IPS-18a (cell line): ENCODE measurements at regions not wholly inside any gene's neighbourhood (a gene's known extent, or its start where the extent isn't known, plus 50 kb on each side); places are given as distances from the start of the nearest gene placed in this dataset.
"Not testable (repeated sequence)": the region's sequence is repeated elsewhere in the genome, so short reads cannot be mapped to it uniquely, and the experiment has no call there.

ENCODE experiments used
- H3K27ac ChIP-seq: one replicate; pipeline ENCODE4 v1.5.1; 2013; ENCODE audit warnings: low read length
- H3K27me3 ChIP-seq: one replicate; pipeline ENCODE4 v1.6.1; 2013; ENCODE audit warnings: mild to moderate bottlenecking, low read length; ENCODE audit not compliant: control insufficient read depth, insufficient read depth
- H3K36me3 ChIP-seq: one replicate; pipeline ENCODE4 v1.6.1; 2013; ENCODE audit warnings: low read depth, low read length; ENCODE audit not compliant: control insufficient read depth
- H3K4me1 ChIP-seq: one replicate; pipeline ENCODE4 v1.6.1; 2013; ENCODE audit warnings: low read depth, low read length; ENCODE audit not compliant: control insufficient read depth
- H3K4me3 ChIP-seq: one replicate; pipeline ENCODE4 v1.5.1; 2013; ENCODE audit warnings: low read length
- H3K9ac ChIP-seq: one replicate; pipeline ENCODE4 v1.6.1; 2013; ENCODE audit warnings: mild to moderate bottlenecking, low read length, moderate library complexity
- H3K9me3 ChIP-seq: one replicate; pipeline ENCODE4 v1.6.1; 2013; ENCODE audit warnings: low read depth, low read length; ENCODE audit not compliant: control insufficient read depth

DNA sequence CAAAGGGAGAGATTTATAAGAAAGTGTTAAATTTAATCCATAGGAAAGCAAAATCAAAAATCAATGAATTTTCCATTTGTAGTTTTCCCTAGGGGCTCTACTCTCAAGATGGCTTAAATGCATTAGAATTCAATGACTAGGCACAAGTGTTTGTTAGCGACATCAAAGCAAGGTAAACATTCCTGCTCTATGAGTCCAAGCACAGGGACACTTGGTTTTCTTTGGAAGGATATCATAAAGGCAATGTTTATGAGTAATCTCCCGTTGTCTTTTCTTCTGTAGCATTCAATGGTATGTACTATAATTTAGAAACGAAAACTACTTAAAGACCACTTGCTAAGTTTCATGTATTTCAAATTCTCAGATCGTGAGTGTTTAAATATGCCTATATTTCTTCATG is 54.8 kb upstream of the ZNF717 start:
- not testable (repeated sequence) for H3K36me3 ChIP-seq, H3K4me3 ChIP-seq, H3K27ac ChIP-seq, H3K9me3 ChIP-seq, H3K4me1 ChIP-seq, H3K27me3 ChIP-seq, H3K9ac ChIP-seq

DNA sequence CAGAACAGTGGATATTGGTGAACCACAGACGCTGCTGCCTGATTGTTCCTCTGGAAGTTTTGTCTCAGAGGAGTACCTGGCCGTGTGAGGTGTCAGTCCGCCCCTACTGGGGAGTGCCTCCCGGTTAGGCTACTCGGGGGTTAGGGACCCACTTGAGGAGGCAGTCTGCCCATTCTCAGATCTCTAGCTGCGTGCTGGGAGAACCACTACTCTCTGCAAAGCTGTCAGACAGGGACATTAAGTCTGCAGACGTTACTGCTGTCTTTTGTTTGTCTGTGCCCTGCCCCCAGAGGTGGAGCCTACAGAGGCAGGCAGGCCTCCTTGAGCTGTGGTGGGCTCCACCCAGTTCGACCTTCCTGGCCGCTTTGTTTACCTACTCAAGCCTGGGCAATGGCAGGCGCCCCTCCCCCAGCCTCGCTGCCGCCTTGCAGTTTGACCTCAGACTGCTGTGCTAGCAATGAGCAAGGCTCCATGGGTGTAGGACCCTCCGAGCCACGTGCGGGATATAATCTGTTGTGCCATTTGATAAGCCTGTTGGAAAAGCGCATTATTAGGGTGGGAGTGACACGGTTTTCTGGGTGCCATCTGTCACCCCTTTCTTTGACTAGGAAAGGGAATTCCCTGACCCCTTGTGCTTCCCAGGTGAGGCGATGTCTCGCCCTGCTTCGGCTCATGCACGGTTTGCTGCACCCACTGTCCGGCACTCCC is 65.1 kb upstream of the ZNF717 start:
- H3K4me1 ChIP-seq, H3K9ac ChIP-seq, H3K36me3 ChIP-seq, H3K27me3 ChIP-seq, H3K4me3 ChIP-seq, H3K27ac ChIP-seq, H3K9me3 ChIP-seq: not testable (repeated sequence)

DNA sequence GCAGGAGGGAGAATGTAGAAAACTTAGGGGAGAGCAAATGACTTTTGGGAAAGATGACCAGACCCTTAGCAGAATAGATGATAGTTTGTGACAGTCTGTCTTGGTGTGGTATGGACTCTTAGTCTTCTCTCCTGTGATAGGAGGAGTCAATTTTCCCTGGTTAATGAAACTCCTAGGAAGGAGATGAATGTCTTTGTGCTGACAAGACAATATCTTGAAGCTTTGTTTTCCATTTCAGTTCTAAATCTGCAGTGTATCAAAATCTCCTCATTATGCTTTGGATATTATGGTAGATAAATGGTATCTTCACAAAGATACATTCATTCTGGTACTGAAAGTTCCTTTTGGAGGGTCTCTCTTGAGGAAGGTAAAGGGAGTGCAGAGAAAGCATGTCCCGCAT is 77.8 kb upstream of the ZNF717 start:
- Histone ChIP-seq H3K27me3 (no peaks in the 10 kb centered on the region), H3K4me3 (no peak overlapping the region), H3K9me3 (no peaks in the 10 kb centered on the region), H3K27ac (no peak overlapping the region), H3K36me3 (no peaks in the 10 kb centered on the region), H3K9ac (no peak overlapping the region), H3K4me1 (no peaks in the 10 kb centered on the region)

DNA sequence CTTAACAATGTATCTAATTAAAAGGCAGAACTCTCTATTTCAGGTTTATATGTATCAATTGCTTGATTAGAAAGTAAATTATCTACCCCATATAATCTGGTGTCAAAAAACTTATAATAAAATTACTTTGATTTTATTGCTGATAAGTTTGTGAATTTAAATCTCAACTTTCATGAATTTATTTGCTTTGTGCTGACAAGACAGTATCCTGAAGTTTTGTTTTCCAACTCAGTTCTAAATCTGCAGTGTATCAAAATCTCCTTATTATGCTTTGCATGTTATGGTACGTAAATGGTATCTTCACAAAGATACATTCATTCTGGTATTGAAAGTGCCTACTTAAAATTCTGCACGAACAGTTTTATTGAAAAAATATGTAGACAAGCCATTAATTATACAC is 78.5 kb upstream of the ZNF717 start:
- Histone ChIP-seq H3K9ac (no peak overlapping the region), H3K27me3 (no peaks in the 10 kb centered on the region), H3K27ac (no peak overlapping the region), H3K4me1 (no peaks in the 10 kb centered on the region), H3K36me3 (no peaks in the 10 kb centered on the region), H3K9me3 (no peaks in the 10 kb centered on the region), H3K4me3 (no peak overlapping the region)

DNA sequence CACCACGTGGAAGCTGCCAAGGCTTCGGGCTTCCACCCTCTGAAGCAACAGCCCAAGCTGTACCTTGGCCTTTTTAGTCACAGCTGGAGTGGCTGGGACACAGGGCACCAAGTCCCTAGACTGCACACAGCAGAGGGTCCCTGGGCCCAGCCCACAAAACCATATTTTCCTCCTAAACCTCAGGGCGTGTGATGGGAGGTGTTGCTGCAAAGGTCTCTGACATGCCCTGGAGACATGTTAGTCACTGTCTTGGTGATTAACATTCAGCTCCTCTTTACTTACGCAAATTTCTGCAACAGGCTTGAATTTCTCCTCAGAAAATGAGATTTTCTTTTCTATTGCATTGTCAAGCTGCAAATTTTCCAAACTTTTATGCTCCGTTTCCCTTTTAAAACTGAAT is 98.4 kb upstream of the ZNF717 start:
- not testable (repeated sequence) for H3K9ac ChIP-seq, H3K36me3 ChIP-seq, H3K27ac ChIP-seq, H3K4me3 ChIP-seq, H3K9me3 ChIP-seq, H3K27me3 ChIP-seq, H3K4me1 ChIP-seq

DNA sequence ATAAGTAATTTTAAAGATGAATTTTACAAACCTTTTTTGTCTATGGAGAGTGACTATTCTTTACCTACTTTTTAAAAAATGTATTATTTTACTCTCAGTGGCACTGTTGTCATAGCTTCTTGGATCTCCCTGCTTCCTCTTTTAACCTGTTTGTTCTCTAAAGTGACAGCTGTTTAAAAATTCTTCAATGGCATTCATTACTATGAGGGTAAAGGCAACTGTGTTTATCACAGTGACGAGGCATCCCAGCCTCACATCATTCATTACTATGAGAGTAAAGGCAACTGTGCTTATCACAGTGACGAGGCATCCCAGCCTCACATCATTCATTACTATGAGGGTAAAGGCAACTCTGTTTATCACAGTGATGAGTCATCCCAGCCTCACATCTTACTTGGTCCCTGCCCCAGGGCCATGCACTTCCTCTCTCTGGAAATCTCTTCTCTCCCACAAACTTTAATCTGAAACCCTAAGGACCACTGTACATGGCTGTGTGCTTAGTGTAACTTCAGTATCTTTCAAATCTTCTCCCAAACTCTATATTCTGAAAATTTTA is 101.7 kb upstream of the ZNF717 start:
- Histone ChIP-seq H3K27ac (no peak overlapping the region), H3K27me3 (no peaks in the 10 kb centered on the region), H3K4me1 (no peaks in the 10 kb centered on the region), H3K9me3 (no peaks in the 10 kb centered on the region), H3K9ac (no peak overlapping the region), H3K4me3 (no peak overlapping the region), H3K36me3 (no peaks in the 10 kb centered on the region)

DNA sequence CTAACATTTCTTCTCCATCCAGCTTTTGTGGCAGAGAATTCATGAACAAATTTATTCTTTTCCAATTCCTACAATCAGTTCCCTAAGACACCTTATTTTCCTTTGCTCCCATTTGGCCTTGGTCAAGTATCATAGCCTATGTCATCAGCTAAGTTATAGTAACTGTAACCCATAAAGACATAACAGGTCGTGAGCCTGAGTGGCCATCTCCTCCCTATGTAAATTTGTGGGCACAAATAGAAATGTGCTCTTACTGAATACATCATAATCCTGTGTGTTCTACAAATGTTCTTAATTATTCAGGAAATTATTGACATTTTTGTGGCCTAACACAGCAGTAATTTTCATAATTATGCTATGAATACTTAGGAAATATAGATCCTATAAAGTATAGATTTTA is 108.9 kb upstream of the ZNF717 start:
- H3K9me3 ChIP-seq: no peaks in the 10 kb centered on the region
- no peaks in the 10 kb centered on the region for H3K27me3 ChIP-seq
- H3K4me3 ChIP-seq: no peak overlapping the region
- no peak overlapping the region for H3K9ac ChIP-seq
- no peaks in the 10 kb centered on the region for H3K4me1 ChIP-seq
- H3K36me3 ChIP-seq: no peaks in the 10 kb centered on the region
- H3K27ac ChIP-seq: no peak overlapping the region

DNA sequence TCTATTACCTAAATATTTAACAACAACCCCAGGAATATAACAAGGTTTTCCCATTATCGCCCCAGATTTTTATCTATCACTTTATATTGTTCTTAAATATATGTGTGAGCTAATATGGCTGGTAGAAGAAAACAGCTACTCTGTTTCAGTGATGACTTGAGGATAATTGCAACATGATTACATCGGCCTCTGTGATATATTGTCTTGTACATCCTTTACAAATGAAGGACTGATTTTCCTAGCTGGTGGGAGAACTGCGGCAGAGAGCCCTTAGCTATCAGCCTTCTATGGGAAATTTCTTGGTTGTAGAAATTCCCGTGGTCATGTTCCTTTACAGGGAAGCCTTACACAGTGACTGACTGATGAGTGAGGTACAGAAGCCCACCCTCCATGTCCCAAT is 110.9 kb upstream of the ZNF717 start:
- Histone ChIP-seq H3K36me3 (no peaks in the 10 kb centered on the region), H3K27ac (no peak overlapping the region), H3K4me3 (no peak overlapping the region), H3K4me1 (no peaks in the 10 kb centered on the region), H3K27me3 (no peaks in the 10 kb centered on the region), H3K9ac (no peak overlapping the region), H3K9me3 (no peaks in the 10 kb centered on the region)

DNA sequence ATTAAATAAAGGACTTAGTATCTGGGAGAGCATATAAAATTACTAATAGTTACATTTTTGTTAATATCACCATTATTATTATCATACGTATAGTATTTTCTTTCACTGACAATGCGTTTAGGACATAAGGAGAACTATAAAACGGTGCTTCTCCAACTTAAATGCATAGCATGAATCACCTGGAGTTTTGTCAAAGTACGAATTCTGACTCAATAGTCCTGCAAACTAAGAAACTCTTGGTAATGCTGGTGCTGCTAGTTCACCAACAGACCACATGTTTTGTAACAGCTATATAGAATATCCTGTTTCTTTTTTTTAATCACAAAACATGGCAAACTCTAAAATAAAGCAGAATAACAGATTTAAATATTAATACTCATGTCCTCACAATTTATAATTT is 116.1 kb upstream of the ZNF717 start:
- not testable (repeated sequence) for H3K4me1 ChIP-seq, H3K36me3 ChIP-seq, H3K4me3 ChIP-seq, H3K9ac ChIP-seq, H3K27ac ChIP-seq, H3K9me3 ChIP-seq
- H3K27me3 ChIP-seq: peaks cover 12% of the 10 kb centered on the region

DNA sequence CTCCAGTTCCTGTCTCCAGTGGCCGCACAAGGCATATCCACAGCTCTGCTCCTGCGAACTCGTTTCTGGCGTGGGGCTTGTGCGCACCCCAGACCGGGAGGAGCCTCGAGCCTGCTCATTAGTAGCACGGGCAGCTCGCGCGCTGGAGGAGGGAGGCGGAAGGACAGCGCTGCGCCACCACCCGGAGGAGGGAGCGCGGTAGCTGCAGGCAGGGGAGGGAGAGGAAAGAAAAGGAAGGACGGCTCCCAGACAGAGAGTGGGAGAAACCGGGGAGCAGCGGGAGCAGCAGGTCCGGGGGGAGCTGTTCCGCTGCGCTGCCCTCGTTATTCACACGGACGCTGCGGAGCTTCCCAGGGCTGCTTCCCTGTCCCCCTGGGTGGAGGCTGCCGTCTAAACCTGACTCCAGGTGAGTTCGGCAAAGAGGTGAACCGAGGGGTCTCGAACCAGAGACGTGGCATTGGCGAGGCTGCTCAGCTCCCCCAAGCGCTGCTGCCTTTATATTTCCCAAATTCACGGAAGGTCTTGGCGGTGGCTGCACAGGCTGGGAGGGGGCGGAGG is 121.3 kb upstream of the ZNF717 start:
- H3K27ac ChIP-seq: no peak overlapping the region
- H3K36me3 ChIP-seq: no peaks in the 10 kb centered on the region
- H3K27me3 ChIP-seq: peaks cover 23% of the 10 kb centered on the region
- H3K9me3 ChIP-seq: no peaks in the 10 kb centered on the region
- peak overlapping the region; percentile 26 for H3K9ac ChIP-seq
- H3K4me1 ChIP-seq: peaks cover 8% of the 10 kb centered on the region
- peak overlapping the region; percentile 71 for H3K4me3 ChIP-seq

DNA sequence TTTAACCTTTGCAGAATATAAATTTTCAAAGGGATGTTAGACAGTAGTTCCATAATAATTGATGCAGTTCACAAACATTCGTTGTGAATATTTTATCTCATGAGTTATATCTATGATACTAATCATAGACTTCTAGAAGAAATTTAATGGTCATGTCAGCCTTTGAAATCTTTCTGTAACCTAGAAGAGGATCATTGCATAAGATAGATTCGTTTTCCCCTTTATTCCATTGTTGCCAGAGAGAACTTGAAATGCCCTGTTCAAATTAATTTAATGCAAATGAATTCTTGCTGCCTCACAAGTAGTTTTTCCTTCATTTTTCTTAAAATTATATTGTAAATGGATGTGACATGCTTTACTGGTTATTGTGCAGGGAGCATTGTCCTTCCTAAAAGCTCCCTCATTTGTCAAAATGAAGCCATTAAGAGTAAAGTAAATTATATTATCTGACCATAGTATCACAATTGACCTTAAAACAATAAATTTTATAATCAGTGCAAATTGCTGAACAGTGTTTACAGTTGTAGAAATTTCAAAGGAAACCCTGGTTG is 128.5 kb upstream of the ZNF717 start:
- H3K4me1 ChIP-seq: no peaks in the 10 kb centered on the region
- no peak overlapping the region for H3K9ac ChIP-seq
- H3K27me3 ChIP-seq: no peaks in the 10 kb centered on the region
- no peaks in the 10 kb centered on the region for H3K36me3 ChIP-seq
- no peak overlapping the region for H3K4me3 ChIP-seq
- no peaks in the 10 kb centered on the region for H3K9me3 ChIP-seq
- no peak overlapping the region for H3K27ac ChIP-seq

DNA sequence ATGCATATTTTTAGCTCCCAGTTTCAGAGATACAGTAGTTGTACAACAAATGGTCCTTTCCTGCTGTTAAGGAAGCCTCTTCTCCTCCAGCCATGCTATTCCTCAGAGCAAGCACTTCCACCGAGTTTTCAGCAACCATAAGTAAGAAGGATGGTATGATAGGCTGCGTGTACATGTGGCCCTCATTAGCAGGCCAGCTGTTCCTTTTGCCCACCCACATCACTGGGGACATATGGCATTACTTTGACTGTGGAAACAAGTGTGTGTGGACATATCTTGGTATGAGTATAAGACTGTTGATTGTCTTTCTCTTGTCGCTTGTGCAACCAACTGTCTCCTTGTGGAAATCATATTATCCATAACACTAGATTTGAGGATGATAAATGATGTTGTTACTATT is 129.4 kb upstream of the ZNF717 start:
- H3K27ac ChIP-seq, H3K4me3 ChIP-seq, H3K9me3 ChIP-seq, H3K36me3 ChIP-seq, H3K9ac ChIP-seq, H3K27me3 ChIP-seq, H3K4me1 ChIP-seq: not testable (repeated sequence)
